Thyroid gland (tissue), 4 donors: ENCODE measurements at regions not wholly inside any gene's neighbourhood (a gene's known extent, or its start where the extent isn't known, plus 50 kb on each side); places are given as distances from the start of the nearest gene placed in this dataset.

Experiments
- CTCF ChIP-seq, 6 experiments: fragments of 200-600 bp in 3 of 6; fragments of 450-650 bp in 3 of 6; sonication (generic) in 3 of 6; IDR thresholded peaks; one replicate each; pipeline ENCODE4 v1.5.1; 2016 to 2019; ENCODE audit warnings: antibody characterized with exemption in 6 of 6, mild to moderate bottlenecking in 2 of 6, inconsistent platforms in 1 of 6, moderate library complexity in 1 of 6
- POLR2A ChIP-seq, 2 donors: fragments of 450-650 bp; IDR thresholded peaks; one replicate each; pipeline ENCODE4 v1.6.1; 2017; ENCODE audit warnings: antibody characterized with exemption in 2 of 2, mild to moderate bottlenecking in 2 of 2, moderate library complexity in 1 of 2

- TF ChIP-seq CTCF (IDR thresholded peaks at IDR 0.05) (no peak), POLR2A (IDR thresholded peaks at IDR 0.05) (no peak)
These were observed 312.3 kb downstream of the SV2B start for GRCh38 chr15:91412138-91412928.
